ENCODE measurements at regions not wholly inside any gene's neighbourhood (a gene's known extent, or its start where the extent isn't known, plus 50 kb on each side); places are given as distances from the start of the nearest gene placed in this dataset.

DNA sequence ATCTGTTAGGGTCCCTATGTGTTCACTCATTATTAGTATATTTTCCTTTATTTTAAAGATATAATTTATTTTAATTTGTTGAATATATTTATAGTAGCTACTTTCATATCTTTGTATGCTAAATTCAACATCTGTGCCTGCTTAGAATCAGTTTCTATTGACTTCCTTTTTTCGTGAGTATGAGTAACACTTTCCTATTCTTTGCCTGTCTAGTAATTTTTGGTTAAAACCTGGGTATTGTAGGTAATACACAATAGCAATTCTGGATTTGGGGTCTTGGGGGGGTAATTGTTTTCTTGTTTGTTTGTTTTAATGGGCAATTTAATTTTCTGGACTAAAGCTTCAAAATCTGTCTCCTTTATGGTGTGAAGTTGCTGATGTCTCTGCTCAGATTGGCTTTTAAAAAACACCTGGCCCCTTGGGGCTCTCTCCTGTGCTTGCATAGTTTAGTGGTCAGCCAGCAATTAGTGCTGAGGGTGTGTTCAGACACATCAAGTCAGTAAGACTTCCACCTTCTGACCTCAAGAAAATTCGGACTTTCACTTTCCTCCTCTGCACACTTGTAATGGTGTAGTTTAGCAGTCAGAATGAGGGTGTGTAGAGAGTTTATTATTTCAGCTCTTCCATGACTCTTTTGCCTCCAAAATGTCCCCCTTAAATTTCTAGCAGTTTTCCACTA, 124.4 kb upstream of the MAP1B start:
- TF ChIP-seq, protein P1, sequence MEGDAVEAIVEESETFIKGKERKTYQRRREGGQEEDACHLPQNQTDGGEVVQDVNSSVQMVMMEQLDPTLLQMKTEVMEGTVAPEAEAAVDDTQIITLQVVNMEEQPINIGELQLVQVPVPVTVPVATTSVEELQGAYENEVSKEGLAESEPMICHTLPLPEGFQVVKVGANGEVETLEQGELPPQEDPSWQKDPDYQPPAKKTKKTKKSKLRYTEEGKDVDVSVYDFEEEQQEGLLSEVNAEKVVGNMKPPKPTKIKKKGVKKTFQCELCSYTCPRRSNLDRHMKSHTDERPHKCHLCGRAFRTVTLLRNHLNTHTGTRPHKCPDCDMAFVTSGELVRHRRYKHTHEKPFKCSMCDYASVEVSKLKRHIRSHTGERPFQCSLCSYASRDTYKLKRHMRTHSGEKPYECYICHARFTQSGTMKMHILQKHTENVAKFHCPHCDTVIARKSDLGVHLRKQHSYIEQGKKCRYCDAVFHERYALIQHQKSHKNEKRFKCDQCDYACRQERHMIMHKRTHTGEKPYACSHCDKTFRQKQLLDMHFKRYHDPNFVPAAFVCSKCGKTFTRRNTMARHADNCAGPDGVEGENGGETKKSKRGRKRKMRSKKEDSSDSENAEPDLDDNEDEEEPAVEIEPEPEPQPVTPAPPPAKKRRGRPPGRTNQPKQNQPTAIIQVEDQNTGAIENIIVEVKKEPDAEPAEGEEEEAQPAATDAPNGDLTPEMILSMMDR (conservative IDR thresholded peaks at IDR 0.05; ENCODE audit: low read depth, low read length), result no peak
- TF ChIP-seq EZH2 (IDR thresholded peaks at IDR 0.05; ENCODE audit: borderline replicate concordance, low read depth, low read length, poor library complexity, severe bottlenecking), result no peak
